Upper lobe of left lung (tissue), 4 donors: ENCODE measurements at regions not wholly inside any gene's neighbourhood (a gene's known extent, or its start where the extent isn't known, plus 50 kb on each side); places are given as distances from the start of the nearest gene placed in this dataset.

Experiments
- EP300 ChIP-seq, 4 donors: sonication (generic); formaldehyde crosslinking; IDR thresholded peaks; one replicate each; pipeline ENCODE4 v1.5.1; 2017; ENCODE audit warnings: antibody characterized with exemption in 4 of 4, control low read depth in 2 of 4
- POLR2A ChIP-seq, 4 donors: fragments of 450-650 bp; IDR thresholded peaks; one replicate each; pipeline ENCODE4 v1.5.1; 2016 to 2017; ENCODE audit warnings: antibody characterized with exemption in 4 of 4, mild to moderate bottlenecking in 2 of 4
- POLR2AphosphoS5 ChIP-seq, 2 donors: sonication (generic); formaldehyde crosslinking; IDR thresholded peaks; one replicate each; pipeline ENCODE4 v1.5.1; 2017; ENCODE audit warnings: antibody characterized with exemption in 2 of 2
- TF ChIP-seq, protein P1 (sequence below), 6 experiments: fragments of 450-650 bp in 4 of 6; fragments of 200-600 bp in 2 of 6; sonication (generic) in 2 of 6; IDR thresholded peaks; one replicate each; pipeline ENCODE4 v1.5.1; 2016 to 2019; ENCODE audit warnings: antibody characterized with exemption in 6 of 6

DNA sequence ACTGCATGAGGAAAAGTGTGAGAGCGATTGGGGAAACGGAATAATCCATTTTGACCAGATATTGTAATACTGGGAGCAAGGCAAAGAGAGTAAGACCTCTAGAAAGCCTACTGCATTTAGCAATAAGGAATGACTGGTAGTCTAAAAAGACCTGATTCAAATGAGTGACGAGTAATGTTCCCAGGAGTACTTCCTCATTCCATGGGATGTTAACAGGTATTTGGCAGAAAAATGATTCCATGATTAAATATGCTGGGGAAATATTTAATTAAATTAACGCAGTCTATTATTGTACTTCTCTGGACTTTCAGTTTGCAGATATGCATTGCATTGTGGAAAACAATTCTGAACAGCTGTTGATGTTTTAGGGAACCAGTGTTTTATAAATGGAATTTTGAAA, 105.5 kb downstream of the RPE65 start:
- TF ChIP-seq EP300 (IDR thresholded peaks at IDR 0.05) (no peak), POLR2AphosphoS5 (IDR thresholded peaks at IDR 0.05) (no peak), POLR2A (IDR thresholded peaks at IDR 0.05) (no peak)
- TF ChIP-seq, protein P1, sequence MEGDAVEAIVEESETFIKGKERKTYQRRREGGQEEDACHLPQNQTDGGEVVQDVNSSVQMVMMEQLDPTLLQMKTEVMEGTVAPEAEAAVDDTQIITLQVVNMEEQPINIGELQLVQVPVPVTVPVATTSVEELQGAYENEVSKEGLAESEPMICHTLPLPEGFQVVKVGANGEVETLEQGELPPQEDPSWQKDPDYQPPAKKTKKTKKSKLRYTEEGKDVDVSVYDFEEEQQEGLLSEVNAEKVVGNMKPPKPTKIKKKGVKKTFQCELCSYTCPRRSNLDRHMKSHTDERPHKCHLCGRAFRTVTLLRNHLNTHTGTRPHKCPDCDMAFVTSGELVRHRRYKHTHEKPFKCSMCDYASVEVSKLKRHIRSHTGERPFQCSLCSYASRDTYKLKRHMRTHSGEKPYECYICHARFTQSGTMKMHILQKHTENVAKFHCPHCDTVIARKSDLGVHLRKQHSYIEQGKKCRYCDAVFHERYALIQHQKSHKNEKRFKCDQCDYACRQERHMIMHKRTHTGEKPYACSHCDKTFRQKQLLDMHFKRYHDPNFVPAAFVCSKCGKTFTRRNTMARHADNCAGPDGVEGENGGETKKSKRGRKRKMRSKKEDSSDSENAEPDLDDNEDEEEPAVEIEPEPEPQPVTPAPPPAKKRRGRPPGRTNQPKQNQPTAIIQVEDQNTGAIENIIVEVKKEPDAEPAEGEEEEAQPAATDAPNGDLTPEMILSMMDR (IDR thresholded peaks at IDR 0.05), result no peak
